Tibial nerve (tissue), 4 donors: ENCODE measurements at regions not wholly inside any gene's neighbourhood (a gene's known extent, or its start where the extent isn't known, plus 50 kb on each side); places are given as distances from the start of the nearest gene placed in this dataset.
"Not testable (repeated sequence)": the region's sequence is repeated elsewhere in the genome, so short reads cannot be mapped to it uniquely, and the experiment has no call there.

Experiments
- DNase-seq, 2 donors: peaks; one replicate each; pipeline ENCODE4 v3.0.0-alpha.2; 2019; ENCODE audit warnings: low spot score in 2 of 2
- H3K27ac ChIP-seq, 4 donors: fragments of 200-600 bp; sonication (generic) in 3 of 4; one replicate each; pipeline ENCODE4 v1.5.1; 2017 to 2019; ENCODE audit warnings: mild to moderate bottlenecking in 1 of 4
- H3K27me3 ChIP-seq, 2 donors: fragments of 200-600 bp; sonication (generic) in 1 of 2; one replicate each; pipeline versions ENCODE4 v1.5.1 to v1.6.0; 2017 to 2019
- H3K36me3 ChIP-seq, 3 donors: fragments of 200-600 bp; sonication (generic); one replicate each; pipeline ENCODE4 v1.5.1; 2018 to 2019
- H3K4me1 ChIP-seq, 4 donors: fragments of 200-600 bp; sonication (generic) in 3 of 4; one replicate each; pipeline ENCODE4 v1.5.1; 2017 to 2019
- H3K4me3 ChIP-seq, 4 donors: fragments of 200-600 bp; sonication (generic) in 3 of 4; one replicate each; pipeline ENCODE4 v1.5.1; 2017 to 2019; ENCODE audit warnings: mild to moderate bottlenecking in 1 of 4, moderate library complexity in 1 of 4
- H3K9me3 ChIP-seq, 4 donors: fragments of 200-600 bp; sonication (generic) in 3 of 4; one replicate each; pipeline ENCODE4 v1.5.1; 2017 to 2019
- CTCF ChIP-seq, 5 experiments: fragments of 200-600 bp in 3 of 5; fragments of 450-650 bp in 2 of 5; sonication (generic) in 3 of 5; IDR thresholded peaks; one replicate each; pipeline ENCODE4 v1.5.1; 2016 to 2019; ENCODE audit warnings: antibody characterized with exemption in 5 of 5, mild to moderate bottlenecking in 3 of 5, moderate library complexity in 2 of 5
- EP300 ChIP-seq, 2 donors: sonication (generic); formaldehyde crosslinking; IDR thresholded peaks; one replicate each; pipeline ENCODE4 v1.6.1; 2017; ENCODE audit warnings: antibody characterized with exemption in 2 of 2, mild to moderate bottlenecking in 1 of 2
- POLR2A ChIP-seq, 2 donors: fragments of 450-650 bp; IDR thresholded peaks; one replicate each; pipeline ENCODE4 v1.6.1; 2017; ENCODE audit warnings: antibody characterized with exemption in 2 of 2, mild to moderate bottlenecking in 2 of 2, moderate library complexity in 2 of 2
- WGBS, 2 donors: methylation state at CpG; one replicate each; pipeline ENCODE4 v1.1.5; 2018; 5-methylcytosine and 5-hydroxymethylcytosine counted together

GRCh38 chr22:22123118-22123959 lies 121.2 kb upstream of the VPREB1 start:
- H3K27ac ChIP-seq: no peak overlapping the region
- H3K9me3 ChIP-seq: no peaks in the 10 kb centered on the region
- no peak overlapping the region for H3K4me3 ChIP-seq
- H3K36me3 ChIP-seq: no peaks in the 10 kb centered on the region
- WGBS, 2 donors: 81 to 85% methylated on average over 16 of the region's 16 CpGs
- TF ChIP-seq EP300 (IDR thresholded peaks at IDR 0.05): no peak
- TF ChIP-seq CTCF (IDR thresholded peaks at IDR 0.05): no peak
- no peak for TF ChIP-seq POLR2A (IDR thresholded peaks at IDR 0.05)
- peaks cover 0 to 11% of the 10 kb centered on the region in 2 donors for H3K27me3 ChIP-seq
- no peaks in the 10 kb centered on the region for H3K4me1 ChIP-seq
- DNase-seq: no peak

GRCh38 chr22:22122348-22123117 lies 122.1 kb upstream of the VPREB1 start:
- 78 to 92% methylated on average over 4 of the region's 4 CpGs for WGBS, 2 donors
- H3K27me3 ChIP-seq: peaks cover 0 to 11% of the 10 kb centered on the region in 2 donors
- no peaks in the 10 kb centered on the region for H3K4me1 ChIP-seq
- no peak for DNase-seq
- H3K27ac ChIP-seq: no peak overlapping the region
- H3K4me3 ChIP-seq: no peak overlapping the region
- H3K9me3 ChIP-seq: no peaks in the 10 kb centered on the region
- H3K36me3 ChIP-seq: no peaks in the 10 kb centered on the region
- TF ChIP-seq POLR2A (IDR thresholded peaks at IDR 0.05) (no peak), CTCF (IDR thresholded peaks at IDR 0.05) (no peak), EP300 (IDR thresholded peaks at IDR 0.05) (no peak)

DNA sequence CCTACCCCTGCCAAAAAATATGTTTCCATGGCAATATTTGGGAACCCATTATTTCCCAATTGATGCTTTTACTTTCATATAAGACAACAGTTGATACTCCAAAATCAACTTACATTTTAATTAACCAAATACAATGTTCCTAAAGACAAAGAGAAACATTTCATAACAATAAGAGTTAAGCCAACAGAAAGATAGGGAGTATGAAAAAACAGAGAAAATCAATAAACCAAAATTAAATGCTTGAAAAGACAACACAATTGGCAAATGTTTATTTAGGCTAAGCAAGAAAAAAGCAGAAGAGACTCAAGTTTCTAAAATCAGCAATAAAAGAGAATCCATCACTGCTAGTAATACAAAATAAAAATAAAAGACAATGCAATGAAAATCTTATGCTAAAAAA lies 123.1 kb upstream of the VPREB1 start:
- TF ChIP-seq POLR2A (IDR thresholded peaks at IDR 0.05): no peak
- peaks cover 0 to 11% of the 10 kb centered on the region in 2 donors for H3K27me3 ChIP-seq
- DNase-seq: no peak

GRCh38 chr22:22120160-22120559 lies 124.4 kb upstream of the VPREB1 start:
- Histone ChIP-seq H3K27me3 (peaks cover 0 to 11% of the 10 kb centered on the region in 2 donors), H3K4me3 (no peak overlapping the region), H3K36me3 (no peaks in the 10 kb centered on the region), H3K27ac (no peak overlapping the region), H3K9me3 (no peaks in the 10 kb centered on the region), H3K4me1 (no peaks in the 10 kb centered on the region)
- WGBS, 2 donors: 88 to 93% methylated on average over 3 of the region's 3 CpGs
- DNase-seq: no peak
- TF ChIP-seq CTCF (IDR thresholded peaks at IDR 0.05): no peak
- no peak for TF ChIP-seq POLR2A (IDR thresholded peaks at IDR 0.05)
- no peak for TF ChIP-seq EP300 (IDR thresholded peaks at IDR 0.05)

More for the DNA sequence above, 123.1 kb upstream of the VPREB1 start:
- H3K27ac ChIP-seq: no peak overlapping the region
- no peaks in the 10 kb centered on the region for H3K4me1 ChIP-seq
- no peaks in the 10 kb centered on the region for H3K9me3 ChIP-seq
- no peaks in the 10 kb centered on the region for H3K36me3 ChIP-seq
- H3K4me3 ChIP-seq: no peak overlapping the region

- H3K4me1 ChIP-seq: no peaks in the 10 kb centered on the region
- H3K4me3 ChIP-seq: no peak overlapping the region
- DNase-seq: no peak
- H3K27ac ChIP-seq: no peak overlapping the region
- H3K9me3 ChIP-seq: no peaks in the 10 kb centered on the region
- H3K27me3 ChIP-seq: peaks cover 0 to 11% of the 10 kb centered on the region in 2 donors
- no peaks in the 10 kb centered on the region for H3K36me3 ChIP-seq
- 84 to 90% methylated on average over 1 of the region's 1 CpG for WGBS, 2 donors
- no peak for TF ChIP-seq EP300 (IDR thresholded peaks at IDR 0.05)
- no peak for TF ChIP-seq POLR2A (IDR thresholded peaks at IDR 0.05)
- TF ChIP-seq CTCF (IDR thresholded peaks at IDR 0.05): no peak
These were observed 125.6 kb upstream of the VPREB1 start for GRCh38 chr22:22118987-22119386.

GRCh38 chr22:22117864-22118544 lies 126.6 kb upstream of the VPREB1 start:
- not testable (repeated sequence) for H3K27me3 ChIP-seq, H3K27ac ChIP-seq, DNase-seq, H3K4me1 ChIP-seq, H3K36me3 ChIP-seq, H3K9me3 ChIP-seq
- peak overlapping the region in 2 of 4 donors; percentile 3 to 36 for H3K4me3 ChIP-seq
- WGBS, 2 donors: 35 to 44% methylated on average over 21 of the region's 54 CpGs

- peak overlapping the region in 1 of 4 donors; percentile 36 for H3K4me3 ChIP-seq
- H3K4me1 ChIP-seq, H3K27me3 ChIP-seq, H3K9me3 ChIP-seq, H3K36me3 ChIP-seq, DNase-seq, H3K27ac ChIP-seq: not testable (repeated sequence)
- WGBS, 2 donors: 83 to 100% methylated on average over 2 to 20 of the region's 44 CpGs
These were observed 127.4 kb upstream of the VPREB1 start for GRCh38 chr22:22116997-22117770.
